ENCODE measurements at regions not wholly inside any gene's neighbourhood (a gene's known extent, or its start where the extent isn't known, plus 50 kb on each side); places are given as distances from the start of the nearest gene placed in this dataset.
"Not testable (repeated sequence)": the region's sequence is repeated elsewhere in the genome, so short reads cannot be mapped to it uniquely, and the experiment has no call there.

- peak overlapping the region; percentile 88 for H3K27ac Mint-ChIP-seq
- H3K4me1 Mint-ChIP-seq (ENCODE audit: unreplicated experiment) = peaks cover 6% of the 10 kb centered on the region
- DNase-seq (ENCODE audit: extremely low spot score, unreplicated experiment) = no peak
- no peaks in the 10 kb centered on the region for H3K9me3 Mint-ChIP-seq
- H3K4me3 Mint-ChIP-seq = peak overlapping the region; percentile 18
- peaks cover 5% of the 10 kb centered on the region for H3K27me3 Mint-ChIP-seq
- H3K36me3 Mint-ChIP-seq = no peaks in the 10 kb centered on the region
- no peak for TF ChIP-seq CTCF (conservative IDR thresholded peaks at IDR 0.05)
Observed at GRCh38 chr7:119270644-119271043, 1002.3 kb upstream of the KCND2 start.

GRCh38 chr7:119271147-119271779 is 1001.7 kb upstream of the KCND2 start:
- Mint-ChIP-seq H3K4me3 (no peak overlapping the region), H3K36me3 (no peaks in the 10 kb centered on the region)

GRCh38 chr7:119281181-119281846 is 991.7 kb upstream of the KCND2 start:
- H3K9me3 Mint-ChIP-seq = no peaks in the 10 kb centered on the region
- TF ChIP-seq CTCF (conservative IDR thresholded peaks at IDR 0.05) = no peak
- H3K27me3 Mint-ChIP-seq = peaks cover 7% of the 10 kb centered on the region
- H3K4me1 Mint-ChIP-seq (ENCODE audit: unreplicated experiment) = no peaks in the 10 kb centered on the region
- no peaks in the 10 kb centered on the region for H3K36me3 Mint-ChIP-seq
- DNase-seq (ENCODE audit: extremely low spot score, unreplicated experiment) = no peak
- H3K27ac Mint-ChIP-seq = no peak overlapping the region
- no peak overlapping the region for H3K4me3 Mint-ChIP-seq

More at GRCh38 chr7:119271147-119271779, 1001.7 kb upstream of the KCND2 start:
- H3K4me1 Mint-ChIP-seq (ENCODE audit: unreplicated experiment) = peaks cover 6% of the 10 kb centered on the region
- H3K27ac Mint-ChIP-seq = peak overlapping the region; percentile 88
- no peak for TF ChIP-seq CTCF (conservative IDR thresholded peaks at IDR 0.05)
- peaks cover 5% of the 10 kb centered on the region for H3K27me3 Mint-ChIP-seq
- DNase-seq (ENCODE audit: extremely low spot score, unreplicated experiment) = no peak
- H3K9me3 Mint-ChIP-seq = no peaks in the 10 kb centered on the region

- H3K4me1 Mint-ChIP-seq (ENCODE audit: unreplicated experiment) = no peaks in the 10 kb centered on the region
- H3K36me3 Mint-ChIP-seq = no peaks in the 10 kb centered on the region
- TF ChIP-seq CTCF (conservative IDR thresholded peaks at IDR 0.05) = no peak
- H3K4me3 Mint-ChIP-seq = no peak overlapping the region
- H3K27me3 Mint-ChIP-seq = no peaks in the 10 kb centered on the region
- DNase-seq (ENCODE audit: extremely low spot score, unreplicated experiment) = no peak
- no peaks in the 10 kb centered on the region for H3K9me3 Mint-ChIP-seq
- H3K27ac Mint-ChIP-seq = no peak overlapping the region
Observed at GRCh38 chr7:119283353-119283752, 989.6 kb upstream of the KCND2 start.

GRCh38 chr7:119288416-119288815 is 984.6 kb upstream of the KCND2 start:
- no peaks in the 10 kb centered on the region for H3K9me3 Mint-ChIP-seq
- no peaks in the 10 kb centered on the region for H3K27me3 Mint-ChIP-seq
- DNase-seq (ENCODE audit: extremely low spot score, unreplicated experiment) = no peak
- H3K27ac Mint-ChIP-seq = no peak overlapping the region
- no peak overlapping the region for H3K4me3 Mint-ChIP-seq
- no peaks in the 10 kb centered on the region for H3K4me1 Mint-ChIP-seq (ENCODE audit: unreplicated experiment)
- H3K36me3 Mint-ChIP-seq = no peaks in the 10 kb centered on the region
- no peak for TF ChIP-seq CTCF (conservative IDR thresholded peaks at IDR 0.05)

- DNase-seq (ENCODE audit: extremely low spot score, unreplicated experiment); H3K4me1 Mint-ChIP-seq (ENCODE audit: unreplicated experiment); H3K36me3 Mint-ChIP-seq; H3K27ac Mint-ChIP-seq; H3K9me3 Mint-ChIP-seq; H3K4me3 Mint-ChIP-seq; H3K27me3 Mint-ChIP-seq: not testable (repeated sequence)
Observed at GRCh38 chr7:119300341-119300740, 972.6 kb upstream of the KCND2 start.
